GM18508 (cell line): ENCODE measurements at regions not wholly inside any gene's neighbourhood (a gene's known extent, or its start where the extent isn't known, plus 50 kb on each side); places are given as distances from the start of the nearest gene placed in this dataset.

Source experiments
- ATAC-seq: cut with Tn5 transposase; IDR thresholded peaks from one replicate; pipeline ENCODE4 v1.9.1; 2021; ENCODE audit warnings: moderate number of reproducible peaks; ENCODE audit not compliant: insufficient read depth, unreplicated experiment

DNA sequence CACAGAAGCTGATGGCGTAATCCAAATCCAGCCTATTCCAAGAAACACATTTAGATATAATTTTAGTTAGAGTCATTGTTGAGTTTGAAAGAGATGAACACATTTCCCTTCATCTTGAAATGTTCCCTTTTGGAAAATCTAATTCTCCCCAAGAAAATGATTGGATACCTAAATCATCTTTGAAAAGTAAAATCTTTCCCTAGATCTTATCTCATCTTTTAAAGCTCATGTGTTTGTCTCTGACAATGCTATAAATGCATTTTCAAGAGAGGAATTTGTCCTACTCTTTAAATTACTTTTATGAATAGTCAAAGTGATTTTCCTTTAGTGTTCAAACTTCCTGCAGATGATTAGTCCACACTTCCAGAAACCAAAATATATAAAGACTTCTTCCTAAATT lies 82.6 kb upstream of the CNTN6 start:
- ATAC-seq, result no peak

DNA sequence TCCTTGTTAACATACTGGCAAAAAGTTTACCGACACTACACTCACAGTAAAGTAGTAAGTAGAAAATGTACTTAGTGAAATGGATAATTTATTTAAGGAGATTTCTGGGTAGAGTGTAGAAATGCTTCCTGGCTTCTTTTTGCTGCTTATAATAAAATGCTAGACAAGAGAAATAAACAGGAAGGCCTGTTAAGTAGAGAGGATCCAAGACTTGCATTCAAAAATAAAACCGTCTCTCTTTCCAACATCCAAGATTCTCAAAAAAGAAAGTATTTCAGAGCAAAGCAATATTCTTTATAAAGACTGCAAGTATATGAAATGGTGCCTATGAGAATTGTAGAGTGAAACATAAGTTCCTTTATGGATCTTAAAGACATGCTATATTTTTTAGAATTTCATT lies 77.0 kb upstream of the CNTN6 start:
- no peak for ATAC-seq

DNA sequence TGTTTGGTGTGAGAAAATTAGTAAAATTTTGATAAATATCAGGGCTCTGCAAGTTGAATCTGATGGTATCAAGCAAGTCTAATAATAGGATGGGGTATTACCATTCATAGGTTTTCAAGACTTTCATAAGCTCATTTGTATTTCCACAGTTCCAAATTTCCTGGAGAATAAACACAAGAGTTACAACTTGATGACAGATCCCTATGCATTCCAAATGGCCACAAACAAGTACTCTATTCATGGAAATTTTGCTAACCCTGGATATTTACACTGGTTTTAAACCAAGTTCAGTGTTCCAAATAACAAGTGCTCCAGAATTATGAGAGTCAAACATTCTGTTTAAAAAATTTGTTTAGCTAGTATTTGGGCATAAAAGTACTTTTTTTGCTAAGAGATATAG lies 75.0 kb upstream of the CNTN6 start:
- no peak for ATAC-seq

DNA sequence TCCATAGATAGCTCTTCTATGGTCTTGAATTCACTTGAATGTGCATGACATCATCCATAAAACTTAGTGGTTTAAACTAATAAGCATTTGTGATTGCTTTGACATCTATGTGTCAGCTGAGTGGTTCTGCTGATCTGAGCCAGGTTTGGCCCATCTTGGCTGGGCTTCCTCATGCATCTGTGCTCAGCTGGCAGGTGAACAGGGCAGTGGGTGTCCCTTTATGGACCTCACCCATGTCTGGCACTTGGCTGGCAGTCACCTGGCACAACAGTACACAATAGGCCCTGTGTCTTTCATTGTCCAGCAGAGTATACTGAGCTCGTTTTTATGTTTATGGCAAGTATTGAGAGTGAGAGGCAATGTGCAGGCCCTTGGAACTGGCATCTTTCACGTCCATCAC lies 73.7 kb upstream of the CNTN6 start:
- no peak for ATAC-seq

DNA sequence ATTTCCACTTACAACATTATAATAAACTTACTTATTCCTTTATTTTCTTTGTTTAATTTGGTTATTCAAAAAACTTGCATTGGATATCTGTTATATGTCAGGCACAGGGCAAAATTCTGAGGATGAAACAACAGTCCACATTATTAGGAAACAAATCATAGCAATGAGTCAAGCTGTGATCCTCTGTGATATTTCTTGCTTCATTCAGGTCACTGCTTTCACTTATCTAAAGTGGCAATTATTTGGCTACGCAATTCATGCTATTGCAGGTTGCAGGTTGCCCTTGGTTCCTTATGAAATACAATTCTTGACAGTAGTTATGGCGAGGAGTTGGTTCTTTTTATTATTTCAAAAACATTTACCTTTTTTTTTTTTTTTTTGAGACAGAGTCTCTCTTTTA lies 66.4 kb upstream of the CNTN6 start:
- ATAC-seq, result no peak

DNA sequence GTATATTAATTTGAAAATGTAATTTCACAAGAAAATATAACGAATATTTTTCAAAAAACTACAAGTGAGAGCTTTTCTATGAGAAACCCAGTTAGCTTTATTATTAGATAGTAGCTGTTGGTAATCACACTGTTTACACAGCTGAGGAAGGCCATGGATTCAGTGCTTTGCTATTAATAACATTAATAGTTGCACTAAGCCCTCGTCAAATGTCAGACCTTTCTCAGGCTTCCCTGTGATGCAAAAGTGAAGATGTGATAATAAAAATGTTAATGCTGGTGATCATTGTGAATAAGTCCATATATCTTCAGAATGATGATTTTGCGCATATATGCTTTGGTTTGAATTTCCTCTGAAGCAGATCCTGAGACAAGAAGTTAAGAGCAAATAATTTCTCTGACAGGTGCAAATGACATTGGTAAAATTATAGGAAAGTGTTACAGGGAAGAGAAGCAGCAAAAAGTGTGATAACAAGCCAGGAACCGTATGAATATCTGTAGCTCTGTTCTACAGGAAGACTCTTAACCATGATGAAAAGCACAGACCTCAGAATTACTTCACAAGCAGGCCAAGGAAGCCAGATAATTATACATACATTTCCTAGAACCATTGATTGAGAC lies 56.5 kb upstream of the CNTN6 start:
- ATAC-seq, result no peak

DNA sequence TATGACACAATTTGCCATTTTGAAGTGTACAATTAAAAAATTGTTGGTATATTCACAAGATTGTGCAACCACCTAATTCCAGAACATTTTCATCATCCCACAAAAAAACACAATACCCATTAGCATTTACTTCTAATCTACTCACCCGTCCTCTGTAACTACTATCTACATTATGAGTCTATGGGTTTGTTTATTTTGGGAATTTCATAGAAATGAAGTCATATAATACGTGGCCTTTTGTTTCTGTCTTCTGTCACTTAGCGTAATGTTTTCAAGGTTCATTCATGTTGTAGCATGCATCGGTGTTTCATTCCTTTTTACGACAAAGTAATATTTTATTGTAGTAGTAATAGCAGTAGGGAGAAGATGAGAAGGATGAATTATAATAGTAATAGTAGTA lies 55.2 kb upstream of the CNTN6 start:
- ATAC-seq, result no peak
